HG02610 (cell line): ENCODE measurements at regions not wholly inside any gene's neighbourhood (a gene's known extent, or its start where the extent isn't known, plus 50 kb on each side); places are given as distances from the start of the nearest gene placed in this dataset.
"Not testable (repeated sequence)": the region's sequence is repeated elsewhere in the genome, so short reads cannot be mapped to it uniquely, and the experiment has no call there.

Experiments used
- ATAC-seq: cut with Tn5 transposase; IDR thresholded peaks from one replicate; pipeline ENCODE4 v1.9.1; 2021; ENCODE audit warnings: mild to moderate bottlenecking, moderate library complexity; ENCODE audit not compliant: unreplicated experiment

GRCh38 chr11:39678996-39679395, 1780.5 kb downstream of the LRRC4C start:
- ATAC-seq: no peak

GRCh38 chr11:39675171-39675570, 1784.3 kb downstream of the LRRC4C start:
- ATAC-seq: no peak

GRCh38 chr11:39674761-39675160, 1784.7 kb downstream of the LRRC4C start:
- ATAC-seq: no peak

GRCh38 chr11:39674024-39674423, 1785.4 kb downstream of the LRRC4C start:
- ATAC-seq: no peak

- ATAC-seq: no peak
Measured at GRCh38 chr11:39668640-39669039, 1790.8 kb downstream of the LRRC4C start.

DNA sequence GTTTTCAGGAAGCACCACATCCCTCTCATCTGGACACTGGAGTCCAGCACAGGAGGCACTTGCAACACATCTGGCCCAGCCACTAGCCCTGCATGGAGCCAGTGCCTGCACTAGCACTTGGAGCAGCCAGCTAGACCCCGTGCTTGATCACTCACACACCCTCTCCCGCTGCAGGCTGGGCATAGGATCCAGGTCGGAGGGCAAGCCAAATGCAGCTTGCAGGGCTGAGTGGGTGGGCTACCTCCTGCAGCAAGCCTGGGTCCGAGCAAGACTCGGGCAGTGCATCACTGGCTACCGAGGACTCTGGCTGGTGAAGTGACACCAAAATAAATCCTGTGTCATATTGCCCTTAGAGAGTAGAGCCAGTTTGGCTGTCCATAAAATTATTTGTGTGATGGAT, 1795.4 kb downstream of the LRRC4C start:
- no peak for ATAC-seq

DNA sequence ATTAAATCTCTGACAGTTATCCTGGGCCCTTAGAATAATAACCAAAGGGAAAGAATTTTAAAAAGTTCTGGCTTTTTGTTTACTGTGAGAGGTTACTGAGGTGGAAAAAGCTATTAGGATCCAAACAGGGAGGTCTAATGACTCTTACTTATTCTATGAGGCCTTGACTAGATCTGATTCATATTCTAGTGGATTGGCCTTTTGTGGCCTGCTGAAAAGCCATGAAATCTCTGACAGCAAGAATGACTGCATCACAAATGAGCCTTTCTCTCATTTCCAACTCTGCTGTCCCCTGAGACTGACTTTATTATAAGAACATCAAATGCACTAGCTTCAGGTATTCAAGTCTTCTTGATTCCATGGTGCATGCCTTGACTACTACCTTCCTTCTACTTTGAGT, 1797.6 kb downstream of the LRRC4C start:
- no peak for ATAC-seq

- ATAC-seq: no peak
Measured at GRCh38 chr11:39651857-39652461, 1807.5 kb downstream of the LRRC4C start.

DNA sequence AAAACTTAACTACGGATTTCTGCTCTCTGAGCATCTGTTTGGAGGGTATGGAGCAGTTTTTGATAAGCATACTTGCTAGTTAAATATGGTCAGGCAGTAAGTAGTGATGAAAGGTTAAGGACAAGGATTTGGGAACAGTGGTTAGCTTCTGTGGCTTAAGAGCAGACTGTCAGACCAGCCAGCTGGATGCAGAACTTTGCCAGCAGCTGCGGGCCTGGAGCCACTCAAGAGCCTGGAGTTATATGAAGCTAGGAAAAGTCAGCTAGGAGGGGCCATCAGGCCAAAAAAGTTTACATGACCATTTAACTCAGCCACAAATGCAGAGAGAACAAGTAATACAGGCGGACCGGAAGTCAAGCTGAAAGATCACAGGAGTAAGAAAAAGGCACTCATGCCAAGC, 1817.7 kb downstream of the LRRC4C start:
- ATAC-seq: no peak

- ATAC-seq: no peak
Measured at GRCh38 chr11:39630365-39630764, 1829.1 kb downstream of the LRRC4C start.

GRCh38 chr11:39628311-39628710, 1831.1 kb downstream of the LRRC4C start:
- ATAC-seq: no peak

GRCh38 chr11:39620309-39620708, 1839.1 kb downstream of the LRRC4C start:
- not testable (repeated sequence) for ATAC-seq

- no peak for ATAC-seq
Measured at GRCh38 chr11:39617971-39618370, 1841.5 kb downstream of the LRRC4C start.

- no peak for ATAC-seq
Measured at GRCh38 chr11:39589391-39589790, 1870.1 kb downstream of the LRRC4C start.

DNA sequence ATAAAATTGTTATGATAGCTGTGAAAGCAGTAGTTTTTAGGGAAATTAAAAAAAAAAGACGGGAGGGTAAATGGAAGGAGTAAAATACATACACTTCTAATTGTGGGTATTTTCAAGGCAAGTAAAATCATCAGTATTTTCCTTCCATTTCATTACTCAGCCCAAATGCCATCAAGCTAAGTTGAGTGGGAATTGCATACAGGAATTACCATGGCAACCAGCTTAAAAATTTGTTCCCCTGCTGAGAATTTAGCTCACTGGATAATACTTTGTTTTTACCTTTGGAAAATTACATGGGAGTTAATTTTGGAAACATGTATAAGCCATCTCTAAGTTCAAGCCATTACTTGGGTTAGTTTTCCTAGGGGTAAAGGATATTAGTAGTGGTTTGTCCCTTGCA, 1873.4 kb downstream of the LRRC4C start:
- ATAC-seq: no peak

GRCh38 chr11:39571081-39571480, 1888.4 kb downstream of the LRRC4C start:
- no peak for ATAC-seq

DNA sequence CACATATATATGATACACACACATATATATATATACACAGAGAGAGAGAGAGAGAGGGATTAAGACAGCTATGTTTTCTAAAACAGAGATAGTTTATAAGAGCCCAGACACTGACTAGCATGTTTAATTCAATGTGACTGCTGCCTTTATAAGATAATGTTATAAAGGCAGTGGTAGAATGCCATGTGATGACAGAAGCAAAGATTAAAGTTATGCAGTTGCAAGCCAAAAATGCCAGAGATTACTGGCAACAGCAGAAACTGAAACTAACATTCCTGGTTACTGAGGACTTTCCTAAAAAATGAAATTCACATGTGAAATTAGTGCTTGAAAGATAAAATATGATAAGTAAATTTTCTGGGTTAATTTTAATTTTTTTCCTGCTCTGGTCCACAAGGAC, 1888.9 kb downstream of the LRRC4C start:
- no peak for ATAC-seq

GRCh38 chr11:39569789-39570188, 1889.7 kb downstream of the LRRC4C start:
- no peak for ATAC-seq

GRCh38 chr11:39542460-39542859, 1917.0 kb downstream of the LRRC4C start:
- ATAC-seq: no peak

DNA sequence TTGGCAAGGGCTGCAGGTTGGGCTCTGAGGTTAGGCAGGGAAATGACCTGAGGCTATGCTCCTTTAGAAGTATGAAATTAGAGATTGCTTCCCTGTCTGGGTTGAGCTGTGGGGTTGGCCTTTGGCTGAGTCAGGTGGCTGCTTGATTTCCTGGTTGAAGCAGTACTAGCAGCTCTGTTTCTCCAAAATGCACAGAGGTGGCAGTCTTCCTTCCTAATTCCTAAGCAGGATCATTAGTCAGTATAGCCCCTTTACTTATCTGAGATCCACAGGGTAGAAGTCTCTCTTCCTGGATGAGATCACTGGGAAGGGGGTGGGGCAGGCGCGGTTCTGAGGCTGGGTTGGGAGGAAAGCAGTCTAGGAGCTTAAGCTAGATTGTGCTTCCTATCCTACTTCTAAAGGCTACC, 1917.5 kb downstream of the LRRC4C start:
- ATAC-seq: no peak

- ATAC-seq: not testable (repeated sequence)
Measured at GRCh38 chr11:39536323-39536722, 1923.1 kb downstream of the LRRC4C start.
